H7 (cell line): ENCODE measurements at regions not wholly inside any gene's neighbourhood (a gene's known extent, or its start where the extent isn't known, plus 50 kb on each side); places are given as distances from the start of the nearest gene placed in this dataset.
"Not testable (repeated sequence)": the region's sequence is repeated elsewhere in the genome, so short reads cannot be mapped to it uniquely, and the experiment has no call there.

Experiments used
- DNase-seq: peaks from one replicate; pipeline ENCODE4 v3.0.0; 2012
- H3K27me3 ChIP-seq: 2 replicates; pipeline ENCODE4 v1.6.0; 2011; ENCODE audit warnings: mild to moderate bottlenecking, low read length; ENCODE audit not compliant: control insufficient read depth, insufficient read depth
- H3K36me3 ChIP-seq: replicated peaks from 2 replicates; pipeline ENCODE4 v1.5.1; 2011; ENCODE audit warnings: low read length; ENCODE audit not compliant: control insufficient read depth, insufficient read depth
- H3K4me3 ChIP-seq: 2 replicates; pipeline ENCODE4 v1.5.1; 2011; ENCODE audit warnings: low read depth, mild to moderate bottlenecking, control low read depth, low read length, moderate library complexity; ENCODE audit not compliant: insufficient read depth

DNA sequence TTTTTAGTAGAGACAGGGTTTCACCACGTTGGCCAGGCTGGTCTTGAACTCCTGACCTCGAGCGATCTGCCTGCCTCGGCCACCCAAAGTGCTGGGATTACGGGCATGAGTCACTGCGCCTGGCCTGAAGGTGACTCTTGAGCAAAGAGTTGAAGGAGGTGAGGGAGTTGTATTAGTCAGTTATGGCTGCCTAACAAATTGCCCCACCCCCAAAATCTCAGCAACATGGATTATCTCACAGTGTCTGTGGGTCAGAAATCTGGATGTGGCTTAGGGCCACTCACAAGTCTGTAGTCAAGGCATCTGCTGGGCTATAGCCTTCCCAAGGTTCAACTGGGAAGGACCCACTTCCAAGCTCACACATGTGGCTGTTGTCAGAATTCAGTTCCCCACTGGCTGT is 52.8 kb upstream of the ADGRE5 start:
- Histone ChIP-seq H3K27me3 (no peaks in the 10 kb centered on the region), H3K4me3 (no peak overlapping the region)
- DNase-seq, result no peak

DNA sequence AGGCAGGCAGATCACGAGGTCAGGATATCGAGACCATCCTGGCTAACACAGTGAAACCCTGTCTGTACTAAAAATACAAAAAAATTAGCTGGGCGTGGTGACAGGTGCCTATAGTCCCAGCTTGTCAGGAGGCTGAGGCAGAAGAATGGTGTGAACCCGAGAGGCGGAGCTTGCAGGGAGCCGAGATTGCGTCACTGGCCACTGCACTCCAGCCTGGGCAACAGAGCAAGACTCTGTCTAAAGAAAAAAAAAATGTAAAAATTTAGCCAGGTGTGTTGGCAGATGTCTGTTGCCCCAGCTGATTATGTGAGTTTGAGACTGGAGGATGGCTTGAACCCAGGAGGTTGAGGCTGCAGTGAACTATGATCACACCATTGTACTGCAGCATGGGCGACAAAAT is 54.2 kb upstream of the ADGRE5 start:
- DNase-seq, H3K36me3 ChIP-seq: not testable (repeated sequence)

More for the DNA sequence above, 52.8 kb upstream of the ADGRE5 start:
- no peaks in the 10 kb centered on the region for H3K36me3 ChIP-seq

DNA sequence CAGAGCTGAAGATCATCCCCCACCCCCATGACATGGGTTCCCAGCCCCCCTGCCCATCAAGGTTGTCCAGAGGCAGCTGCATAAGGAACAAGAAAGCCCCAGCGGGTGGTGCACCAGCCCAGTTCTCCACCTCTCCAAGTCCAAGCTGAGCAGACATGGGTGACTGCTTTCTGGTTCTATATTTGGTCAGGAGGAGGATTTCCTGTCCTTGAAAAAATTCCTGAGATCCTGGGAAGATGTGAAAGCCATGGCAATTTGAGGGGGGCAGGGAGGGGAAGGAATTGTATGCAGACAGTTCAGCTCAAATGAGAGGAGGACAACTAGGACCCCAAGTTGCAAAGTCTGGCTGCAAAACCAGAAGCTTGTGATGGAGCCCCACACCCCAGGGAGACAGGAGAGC is 55.4 kb upstream of the ADGRE5 start:
- Histone ChIP-seq H3K27me3 (no peaks in the 10 kb centered on the region), H3K36me3 (no peaks in the 10 kb centered on the region), H3K4me3 (no peak overlapping the region)
- peak; percentile 16 for DNase-seq

More for the DNA sequence above, 54.2 kb upstream of the ADGRE5 start:
- H3K4me3 ChIP-seq, H3K27me3 ChIP-seq: not testable (repeated sequence)

DNA sequence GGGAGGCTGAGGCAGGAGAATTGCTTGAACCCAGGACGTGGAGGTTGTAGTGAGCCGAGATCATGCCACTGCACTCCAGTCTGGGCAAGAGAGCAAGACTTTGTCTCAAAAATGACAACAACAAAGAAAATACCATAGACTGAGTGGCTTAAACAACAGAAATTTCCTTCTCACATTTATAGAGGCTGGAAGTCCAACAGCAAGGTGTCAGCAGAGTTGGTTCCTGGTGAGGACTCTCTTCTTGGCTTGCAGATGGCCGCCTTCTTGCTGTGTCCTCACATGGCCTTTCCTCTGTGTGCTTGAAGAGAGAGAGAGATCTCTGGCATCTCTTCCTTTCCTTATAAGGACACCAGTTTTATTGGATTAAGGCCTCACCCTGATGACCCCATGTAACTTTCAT is 56.1 kb upstream of the ADGRE5 start:
- DNase-seq, result no peak
- Histone ChIP-seq H3K4me3 (no peak overlapping the region), H3K27me3 (no peaks in the 10 kb centered on the region)

DNA sequence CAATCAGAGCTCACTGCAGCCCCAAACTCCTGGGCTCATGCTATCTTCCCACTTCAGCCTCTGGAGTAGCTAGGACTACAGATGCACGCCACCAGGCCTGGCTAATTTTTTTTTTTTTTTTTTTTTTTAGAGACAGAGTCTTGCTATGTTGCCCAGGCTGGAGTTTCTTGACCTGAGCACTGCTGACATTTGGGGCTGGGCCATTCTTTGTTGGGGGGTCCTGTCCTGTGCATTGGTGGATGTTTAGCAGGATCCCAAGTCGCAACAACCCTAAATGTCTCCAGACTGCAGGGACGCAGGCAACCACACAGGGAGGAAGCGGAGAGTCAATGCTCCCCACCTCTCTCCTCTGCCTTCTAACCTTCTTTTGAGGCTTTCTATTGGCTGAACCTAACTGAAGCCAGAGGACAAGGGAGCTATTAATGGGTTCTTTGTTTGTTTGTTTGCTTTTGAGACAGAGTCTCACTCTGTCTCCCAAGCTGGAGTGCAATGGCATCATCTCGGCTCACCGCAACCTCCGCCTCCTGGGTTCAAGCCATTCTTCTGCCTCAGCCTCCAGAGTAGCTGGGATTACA is 58.3 kb upstream of the ADGRE5 start:
- peak; percentile 26 for DNase-seq
- H3K27me3 ChIP-seq, result no peaks in the 10 kb centered on the region
- H3K4me3 ChIP-seq, result no peak overlapping the region
- no peaks in the 10 kb centered on the region for H3K36me3 ChIP-seq

More for the DNA sequence above, 56.1 kb upstream of the ADGRE5 start:
- H3K36me3 ChIP-seq, result no peaks in the 10 kb centered on the region

DNA sequence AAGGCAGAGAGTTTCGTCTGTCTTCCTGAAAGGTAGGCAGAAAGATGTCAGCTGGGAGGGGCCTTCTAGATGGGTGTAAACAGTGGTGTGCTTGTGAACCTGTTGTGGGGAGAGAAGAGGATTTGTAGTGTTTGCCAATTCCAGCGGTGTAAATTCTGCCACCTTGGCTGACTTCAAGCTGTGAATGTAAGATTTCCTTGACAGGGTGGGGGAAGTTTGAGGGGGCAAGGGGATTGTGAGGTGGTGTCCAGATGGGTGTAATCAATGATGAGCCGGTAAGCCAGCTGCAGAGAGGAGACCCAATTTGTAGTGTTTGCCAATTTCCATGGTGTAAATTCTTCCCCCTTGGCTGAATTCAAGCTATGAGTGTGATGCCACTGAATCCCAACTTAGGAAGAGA is 61.0 kb upstream of the ADGRE5 start:
- no peak overlapping the region for H3K4me3 ChIP-seq
- no peak for DNase-seq
- no peaks in the 10 kb centered on the region for H3K36me3 ChIP-seq
- no peaks in the 10 kb centered on the region for H3K27me3 ChIP-seq

DNA sequence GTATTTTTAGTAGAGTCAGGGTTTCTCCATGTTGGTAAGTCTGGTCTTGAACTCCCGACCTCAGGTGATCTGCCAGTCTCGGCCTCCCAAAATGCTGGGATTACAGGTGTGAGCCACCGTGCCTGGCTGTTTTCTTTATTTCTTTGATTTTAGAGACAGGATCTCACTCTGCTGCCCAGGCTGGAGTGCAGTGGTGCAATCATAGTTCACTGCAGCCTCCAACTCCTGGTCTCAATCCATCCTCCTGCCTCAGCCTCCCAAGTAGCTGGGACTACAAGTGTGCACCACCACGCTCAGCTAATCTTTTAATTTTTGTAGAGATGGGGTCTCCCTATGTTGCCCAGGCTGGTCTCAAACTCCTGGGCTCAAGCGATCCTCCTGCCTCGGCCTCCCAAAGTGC is 61.5 kb upstream of the ADGRE5 start:
- DNase-seq, H3K27me3 ChIP-seq, H3K4me3 ChIP-seq, H3K36me3 ChIP-seq: not testable (repeated sequence)

DNA sequence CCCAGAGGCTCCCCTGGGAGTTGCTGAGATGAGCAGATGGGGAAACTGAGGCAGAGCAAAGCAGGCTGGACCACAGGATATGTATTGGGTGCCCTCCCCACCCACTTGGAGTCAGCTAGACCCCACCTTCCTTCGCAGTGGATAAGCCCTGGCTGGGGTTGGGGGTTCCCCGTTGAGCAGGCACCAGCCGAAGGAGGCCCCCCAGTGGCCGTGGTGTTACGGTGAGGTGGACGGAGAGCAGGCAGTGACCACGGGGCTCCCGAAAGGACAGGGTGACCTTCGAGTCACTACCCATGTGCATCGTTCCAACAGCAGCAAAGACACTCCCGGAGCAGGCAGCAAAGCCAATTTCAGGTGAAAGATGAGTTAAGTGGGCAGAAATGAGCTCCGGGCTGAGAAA is 62.4 kb upstream of the ADGRE5 start:
- DNase-seq, result peak; percentile 82
- no peak overlapping the region for H3K4me3 ChIP-seq

DNA sequence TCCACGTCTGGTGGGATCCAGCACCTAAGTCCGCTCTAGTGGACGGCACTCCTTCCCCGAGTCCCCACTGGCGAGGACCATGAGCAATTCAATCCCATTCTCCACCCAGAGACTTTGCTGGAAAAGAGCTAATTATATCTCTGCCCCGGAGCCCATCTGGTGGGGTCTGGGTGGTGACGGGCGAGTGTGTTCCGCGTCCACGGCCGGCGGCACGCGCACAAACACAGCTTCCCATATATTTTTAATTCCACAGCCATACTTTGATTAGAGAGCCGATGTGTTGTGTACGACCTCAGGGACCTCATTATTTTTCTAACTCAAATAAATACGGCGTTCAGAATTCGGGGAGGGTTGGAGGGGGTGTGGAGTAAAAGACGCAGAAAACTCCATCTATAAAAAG is 64.1 kb upstream of the ADGRE5 start:
- no peaks in the 10 kb centered on the region for H3K36me3 ChIP-seq
- no peaks in the 10 kb centered on the region for H3K27me3 ChIP-seq
- peak; percentile 31 for DNase-seq
- no peak overlapping the region for H3K4me3 ChIP-seq

More for the DNA sequence above, 62.4 kb upstream of the ADGRE5 start:
- no peaks in the 10 kb centered on the region for H3K27me3 ChIP-seq
- H3K36me3 ChIP-seq, result no peaks in the 10 kb centered on the region

DNA sequence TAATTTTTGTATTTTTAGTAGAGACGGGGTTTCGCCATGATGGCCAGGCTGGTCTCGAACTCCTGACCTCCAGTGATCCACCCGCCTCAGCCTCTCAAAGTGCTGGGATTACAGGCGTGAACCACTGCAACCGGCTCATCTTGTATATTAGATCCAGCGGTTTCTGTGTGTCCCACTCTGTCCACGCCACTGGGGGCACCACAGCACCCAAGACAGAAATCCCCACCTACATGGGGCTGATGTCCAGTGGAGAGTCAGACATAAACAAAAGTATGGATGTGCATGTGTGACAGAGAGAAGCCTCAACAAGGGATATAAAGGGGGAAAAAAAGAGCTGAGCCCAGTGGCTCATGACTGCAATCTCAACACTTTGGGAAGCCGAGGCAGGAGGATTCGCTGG is 65.8 kb upstream of the ADGRE5 start:
- Histone ChIP-seq H3K4me3 (no peak overlapping the region), H3K36me3 (no peaks in the 10 kb centered on the region), H3K27me3 (no peaks in the 10 kb centered on the region)
- peak; percentile 29 for DNase-seq

DNA sequence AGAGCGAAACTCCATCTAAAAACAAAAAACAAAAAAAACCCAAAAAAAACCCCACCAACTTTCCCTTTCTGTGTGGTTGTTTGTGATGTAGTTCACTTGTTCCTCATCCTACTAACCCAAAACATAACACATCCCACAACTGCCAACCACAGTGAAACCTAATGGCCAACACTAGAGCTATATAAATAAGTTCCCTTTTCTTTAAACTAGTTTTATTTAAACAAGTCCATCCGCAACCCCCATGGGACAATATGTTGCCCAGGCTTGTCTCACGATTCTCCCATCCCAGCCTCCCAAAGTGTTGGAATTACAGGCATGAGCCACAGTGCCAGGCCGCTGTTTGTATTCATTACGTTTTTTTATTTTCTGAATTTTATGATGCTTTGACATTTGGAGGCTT is 71.2 kb upstream of the ADGRE5 start:
- DNase-seq, result no peak
- Histone ChIP-seq H3K36me3 (no peaks in the 10 kb centered on the region), H3K27me3 (no peaks in the 10 kb centered on the region), H3K4me3 (no peak overlapping the region)

DNA sequence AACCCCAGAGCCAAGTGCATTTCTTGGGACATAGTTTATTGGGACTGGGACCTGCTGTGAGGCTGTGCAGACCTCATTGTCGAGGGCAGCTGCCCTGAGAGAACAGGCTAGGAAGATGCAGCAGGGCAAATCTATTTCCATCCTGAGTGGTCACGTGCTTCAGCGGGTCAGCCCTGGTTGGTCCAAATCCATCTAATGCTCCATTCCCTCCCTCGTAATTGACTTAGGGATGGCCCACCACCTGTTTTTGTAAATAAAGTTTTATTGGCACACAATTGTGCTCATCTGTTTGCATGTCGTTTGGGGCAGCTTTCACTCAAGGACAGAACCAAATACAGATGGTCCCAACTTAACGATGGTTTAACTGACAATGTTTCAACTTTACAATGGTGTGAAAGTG is 75.5 kb upstream of the ADGRE5 start:
- Histone ChIP-seq H3K27me3 (no peaks in the 10 kb centered on the region), H3K4me3 (no peak overlapping the region), H3K36me3 (no peaks in the 10 kb centered on the region)
- DNase-seq, result no peak

DNA sequence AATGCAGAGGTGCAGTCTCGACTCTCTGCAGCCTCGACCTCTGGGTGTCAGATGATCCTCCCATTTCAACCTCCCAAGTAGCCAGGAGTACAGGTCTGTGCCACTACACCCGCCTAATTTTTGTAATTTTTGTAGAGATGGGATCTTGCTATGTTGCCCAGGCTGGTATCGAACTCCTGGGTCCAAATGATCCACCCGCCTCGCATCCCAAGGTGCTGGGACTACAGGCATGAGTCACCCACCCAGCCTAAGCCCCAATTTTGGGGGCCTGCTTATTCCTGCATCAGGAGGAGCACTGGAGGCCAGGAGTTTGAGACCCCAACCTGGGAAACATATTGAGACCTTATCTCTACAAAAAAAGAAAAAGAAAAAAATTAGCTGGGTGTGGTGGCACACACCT is 80.1 kb upstream of the ADGRE5 start:
- H3K36me3 ChIP-seq, result no peaks in the 10 kb centered on the region
- no peak for DNase-seq
- H3K4me3 ChIP-seq, result no peak overlapping the region
- H3K27me3 ChIP-seq, result no peaks in the 10 kb centered on the region

DNA sequence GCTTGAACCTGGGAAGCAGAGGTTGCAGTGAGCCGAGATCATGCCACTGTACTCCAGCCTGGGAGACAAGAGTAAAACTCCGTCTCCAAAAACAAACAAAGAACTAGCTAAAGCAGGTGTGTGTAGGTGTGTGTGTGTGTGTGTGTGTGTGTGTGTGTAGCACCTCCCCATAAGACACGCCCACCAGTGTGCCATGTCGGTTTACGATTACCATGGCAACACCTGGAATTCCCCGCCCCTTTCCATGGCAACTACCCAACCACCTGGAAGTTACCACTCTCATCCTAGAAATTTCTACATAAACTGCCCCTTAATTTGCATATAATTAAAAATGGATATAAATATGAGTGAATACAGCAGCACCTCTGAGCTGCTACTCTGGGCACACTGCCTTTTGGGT is 80.9 kb upstream of the ADGRE5 start:
- peak; percentile 25 for DNase-seq
- Histone ChIP-seq H3K36me3 (no peaks in the 10 kb centered on the region), H3K27me3 (no peaks in the 10 kb centered on the region), H3K4me3 (no peak overlapping the region)

DNA sequence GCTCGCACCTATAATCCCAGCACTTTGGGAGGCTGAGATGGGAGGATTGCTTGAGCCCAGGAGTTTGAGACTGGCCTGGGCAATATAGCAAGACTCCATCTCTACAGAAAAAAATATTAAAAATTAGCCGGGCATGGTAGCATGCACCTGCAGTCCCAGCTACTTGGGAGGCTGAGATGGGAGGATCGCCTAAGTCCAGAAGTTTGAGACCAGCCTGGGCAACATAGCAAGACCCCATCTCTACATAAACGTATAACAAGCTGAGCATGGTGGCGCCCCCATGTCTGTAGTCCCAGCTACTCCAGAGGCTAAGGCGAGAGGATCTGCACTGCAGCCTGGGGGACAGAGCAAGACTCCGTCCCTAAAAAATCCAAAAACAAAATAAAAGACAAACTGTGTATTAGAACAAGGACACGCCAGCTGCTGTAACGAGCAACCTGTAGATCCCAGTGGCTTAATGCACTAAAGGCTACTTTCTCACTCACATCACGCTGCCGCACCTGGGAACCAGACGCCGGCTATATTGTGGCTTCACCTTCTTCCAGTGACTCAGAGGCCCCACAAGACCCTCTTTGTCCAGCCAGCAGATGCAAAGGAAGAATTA is 81.9 kb upstream of the ADGRE5 start:
- not testable (repeated sequence) for H3K4me3 ChIP-seq, H3K27me3 ChIP-seq, DNase-seq, H3K36me3 ChIP-seq
